Gastroesophageal sphincter (tissue), 4 donors: ENCODE measurements at regions not wholly inside any gene's neighbourhood (a gene's known extent, or its start where the extent isn't known, plus 50 kb on each side); places are given as distances from the start of the nearest gene placed in this dataset.

Experiments
- ATAC-seq: fragments of 150-250 bp; one replicate; pipeline ENCODE4 v1.9.1; 2016; ENCODE audit warnings: mild to moderate bottlenecking, moderate library complexity
- H3K27ac ChIP-seq, 4 donors: fragments of 200-600 bp; sonication (generic) in 3 of 4; 1 replicate in 3 of 4; 2 replicates in 1 of 4; pipeline ENCODE4 v1.5.1; 2016 to 2019
- H3K27me3 ChIP-seq: fragments of 200-600 bp; sonication (generic); one replicate; pipeline ENCODE4 v1.5.1; 2019
- H3K36me3 ChIP-seq, 2 donors: fragments of 200-600 bp; sonication (generic); one replicate each; pipeline ENCODE4 v1.5.1; 2019; ENCODE audit warnings: control low read depth in 1 of 2
- H3K4me1 ChIP-seq, 3 donors: fragments of 200-600 bp; sonication (generic); 1 replicate in 2 of 3; 2 replicates in 1 of 3; pipeline ENCODE4 v1.5.1; 2016 to 2019; ENCODE audit warnings: control low read depth in 2 of 3
- H3K4me3 ChIP-seq, 2 donors: fragments of 200-600 bp; sonication (generic); one replicate each; pipeline ENCODE4 v1.5.1; 2019; ENCODE audit warnings: mild to moderate bottlenecking in 1 of 2, moderate library complexity in 1 of 2
- H3K9me3 ChIP-seq, 3 donors: fragments of 200-600 bp; sonication (generic); one replicate each; pipeline ENCODE4 v1.5.1; 2017 to 2019; ENCODE audit warnings: control low read depth in 2 of 3
- EP300 ChIP-seq: sonication (generic); formaldehyde crosslinking; IDR thresholded peaks from one replicate; pipeline ENCODE4 v1.6.1; 2017; ENCODE audit warnings: antibody characterized with exemption, mild to moderate bottlenecking
- POLR2A ChIP-seq, 2 donors: fragments of 450-650 bp; IDR thresholded peaks; one replicate each; pipeline ENCODE4 v1.6.1; 2017; ENCODE audit warnings: antibody characterized with exemption in 2 of 2, mild to moderate bottlenecking in 2 of 2, moderate library complexity in 1 of 2
- POLR2AphosphoS5 ChIP-seq: sonication (generic); formaldehyde crosslinking; IDR thresholded peaks from one replicate; pipeline ENCODE4 v1.6.1; 2017; ENCODE audit warnings: antibody characterized with exemption
- WGBS, 2 donors: methylation state at CpG; one replicate each; pipeline ENCODE4 v1.1.5; 2018; ENCODE audit warnings: low coverage in 1 of 2; 5-methylcytosine and 5-hydroxymethylcytosine counted together
- small RNA-seq, 4 donors: library from RNA; depleted of rRNA; stranded (forward); fragments of <200 nt; gene quantifications; one replicate each; pipeline ENCODE3, GENCODE V24; 2016
- TF ChIP-seq, protein P1 (sequence below), 4 experiments: fragments of 200-600 bp in 2 of 4; fragments of 450-650 bp in 2 of 4; sonication (generic) in 1 of 4; IDR thresholded peaks; one replicate each; pipeline ENCODE4 v1.5.1; 2017 to 2019; ENCODE audit warnings: antibody characterized with exemption in 4 of 4, mild to moderate bottlenecking in 2 of 4, moderate library complexity in 2 of 4

DNA sequence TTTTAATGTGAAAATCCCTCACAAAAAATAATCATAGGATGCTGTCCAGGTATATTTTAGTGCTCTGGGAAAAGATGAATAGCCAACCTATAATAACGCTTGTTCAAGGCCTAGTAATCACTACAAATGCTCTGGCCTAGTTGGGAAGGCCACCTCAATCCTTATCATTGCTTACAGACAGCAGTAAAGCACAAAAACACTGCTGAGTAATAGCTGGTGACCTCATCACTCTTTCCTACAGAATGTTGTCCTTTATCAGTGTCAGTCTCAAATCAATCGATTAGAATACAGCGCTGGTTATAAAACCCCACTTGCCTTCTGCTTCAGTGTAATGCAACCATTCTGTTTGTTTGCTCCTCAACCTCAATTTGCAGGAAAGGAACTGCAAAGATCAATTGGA, 72.6 kb upstream of the STEAP1 start:
- H3K4me3 ChIP-seq: no peak overlapping the region
- WGBS, 2 donors: 77 to 89% methylated on average over 3 of the region's 3 CpGs
- H3K36me3 ChIP-seq: no peaks in the 10 kb centered on the region
- no peak for ATAC-seq
- no peaks in the 10 kb centered on the region for H3K9me3 ChIP-seq
- H3K4me1 ChIP-seq: no peaks in the 10 kb centered on the region
- H3K27me3 ChIP-seq: peaks cover under 1% of the 10 kb centered on the region
- TF ChIP-seq, protein P1, sequence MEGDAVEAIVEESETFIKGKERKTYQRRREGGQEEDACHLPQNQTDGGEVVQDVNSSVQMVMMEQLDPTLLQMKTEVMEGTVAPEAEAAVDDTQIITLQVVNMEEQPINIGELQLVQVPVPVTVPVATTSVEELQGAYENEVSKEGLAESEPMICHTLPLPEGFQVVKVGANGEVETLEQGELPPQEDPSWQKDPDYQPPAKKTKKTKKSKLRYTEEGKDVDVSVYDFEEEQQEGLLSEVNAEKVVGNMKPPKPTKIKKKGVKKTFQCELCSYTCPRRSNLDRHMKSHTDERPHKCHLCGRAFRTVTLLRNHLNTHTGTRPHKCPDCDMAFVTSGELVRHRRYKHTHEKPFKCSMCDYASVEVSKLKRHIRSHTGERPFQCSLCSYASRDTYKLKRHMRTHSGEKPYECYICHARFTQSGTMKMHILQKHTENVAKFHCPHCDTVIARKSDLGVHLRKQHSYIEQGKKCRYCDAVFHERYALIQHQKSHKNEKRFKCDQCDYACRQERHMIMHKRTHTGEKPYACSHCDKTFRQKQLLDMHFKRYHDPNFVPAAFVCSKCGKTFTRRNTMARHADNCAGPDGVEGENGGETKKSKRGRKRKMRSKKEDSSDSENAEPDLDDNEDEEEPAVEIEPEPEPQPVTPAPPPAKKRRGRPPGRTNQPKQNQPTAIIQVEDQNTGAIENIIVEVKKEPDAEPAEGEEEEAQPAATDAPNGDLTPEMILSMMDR (IDR thresholded peaks at IDR 0.05): no peak
- no peak for TF ChIP-seq POLR2A (IDR thresholded peaks at IDR 0.05)
- TF ChIP-seq EP300: no peak
- no peak for TF ChIP-seq POLR2AphosphoS5
- H3K27ac ChIP-seq: no peak overlapping the region

- Histone ChIP-seq H3K27me3 (no peaks in the 10 kb centered on the region), H3K4me1 (no peaks in the 10 kb centered on the region)
Measured at GRCh38 chr7:90092506-90092905, 61.8 kb upstream of the STEAP1 start.

DNA sequence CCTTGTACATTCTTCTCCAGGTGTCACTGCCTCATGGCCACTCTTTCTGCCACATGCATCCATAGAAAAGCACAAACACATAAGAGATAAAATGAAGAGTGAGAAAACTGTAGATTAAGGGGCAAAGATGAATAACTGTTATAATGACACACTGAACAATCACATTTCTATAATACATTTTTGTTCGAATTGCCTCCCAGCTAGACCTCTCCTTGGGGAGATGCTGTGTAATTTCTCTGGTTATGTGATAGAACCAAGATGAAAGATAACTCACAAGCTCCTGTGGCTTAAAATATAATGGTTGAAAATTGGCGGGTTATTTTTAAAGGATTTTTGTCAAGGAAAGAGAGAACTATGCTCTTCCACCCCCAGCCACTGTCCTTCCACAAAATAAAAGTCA, 60.2 kb upstream of the STEAP1 start:
- TF ChIP-seq POLR2AphosphoS5: no peak
- TF ChIP-seq, protein P1 (IDR thresholded peaks at IDR 0.05): no peak
- WGBS, 2 donors: 74 to 86% methylated on average over 2 of the region's 2 CpGs
- no peak overlapping the region for H3K4me3 ChIP-seq
- no peaks in the 10 kb centered on the region for H3K27me3 ChIP-seq
- H3K4me1 ChIP-seq: no peaks in the 10 kb centered on the region
- no peak overlapping the region for H3K27ac ChIP-seq
- H3K36me3 ChIP-seq: no peaks in the 10 kb centered on the region
- no peak for ATAC-seq
- H3K9me3 ChIP-seq: no peaks in the 10 kb centered on the region

More at GRCh38 chr7:90092506-90092905, 61.8 kb upstream of the STEAP1 start:
- no peak for ATAC-seq
- Histone ChIP-seq H3K27ac (no peak overlapping the region), H3K4me3 (no peak overlapping the region), H3K9me3 (no peaks in the 10 kb centered on the region), H3K36me3 (no peaks in the 10 kb centered on the region)
- TF ChIP-seq EP300 (no peak), POLR2AphosphoS5 (no peak), POLR2A (IDR thresholded peaks at IDR 0.05) (no peak)
- TF ChIP-seq, protein P1 (IDR thresholded peaks at IDR 0.05): no peak

Small RNAs in the stretch of these regions (small RNA-seq; reads per million reads assigned to genes)
- gene RNU6-274P: 0 reads per million in 4 donors
